Caco-2 (cell line): ENCODE measurements at regions not wholly inside any gene's neighbourhood (a gene's known extent, or its start where the extent isn't known, plus 50 kb on each side); places are given as distances from the start of the nearest gene placed in this dataset.

Source experiments
- BruUV-seq: library from RNA; stranded (reverse); fragments of 400-500 nt; replicated peaks from 2 replicates; lab custom pipeline; 2021; lab: Mats Ljungman, UMichigan
- CTCF ChIA-PET: fragments of 300-600 bp; sonication (Branson Sonifier 250); formaldehyde crosslinking; loops from one replicate; lab custom pipeline; 2022; ENCODE audit warnings: antibody characterized with exemption; lab: Charles Lee
- POLR2A ChIA-PET: fragments of 300-600 bp; sonication (Branson Sonifier 250); formaldehyde crosslinking; loops from one replicate; lab custom pipeline; 2022; ENCODE audit warnings: antibody characterized with exemption; lab: Charles Lee
- DNase-seq, 2 experiments: peaks; one replicate each; pipeline versions ENCODE4 v3.0.0 to v3.0.0-alpha.2; 2020 to 2022
- H3K27me3 ChIP-seq: replicated peaks from 2 replicates; pipeline ENCODE4 v1.6.0; 2011; ENCODE audit warnings: low read length; ENCODE audit not compliant: control insufficient read depth, insufficient read depth
- H3K36me3 ChIP-seq: 2 replicates; pipeline ENCODE4 v1.5.1; 2011; ENCODE audit warnings: low read length; ENCODE audit not compliant: control insufficient read depth, insufficient read depth
- H3K4me1 ChIP-seq: fragments of 250-450 bp; sonication (Bioruptor Pico); 2 replicates; pipeline ENCODE4 v1.5.1; 2020; ENCODE audit warnings: mild to moderate bottlenecking
- H3K4me3 ChIP-seq: 2 replicates; pipeline ENCODE4 v1.5.1; 2011; ENCODE audit warnings: low read depth, mild to moderate bottlenecking, control low read depth, low read length
- H3K9me3 ChIP-seq: fragments of 250-450 bp; sonication (Bioruptor Pico); 2 replicates; pipeline ENCODE4 v1.5.1; 2020; ENCODE audit warnings: mild to moderate bottlenecking, moderate library complexity
- H3K27ac Mint-ChIP-seq: one replicate; pipeline ENCODE4 v1.8.0; 2022; ENCODE audit warnings: mixed read lengths; ENCODE audit not compliant: unreplicated experiment
- H3K27me3 Mint-ChIP-seq: one replicate; pipeline ENCODE4 v1.8.0; 2022; ENCODE audit warnings: mixed read lengths; ENCODE audit not compliant: insufficient read depth, unreplicated experiment
- H3K36me3 Mint-ChIP-seq: one replicate; pipeline ENCODE4 v1.8.0; 2022; ENCODE audit warnings: mild to moderate bottlenecking, mixed read lengths; ENCODE audit not compliant: insufficient read depth, unreplicated experiment
- H3K4me1 Mint-ChIP-seq: one replicate; pipeline ENCODE4 v1.8.0; 2022; ENCODE audit warnings: low read depth, mixed read lengths; ENCODE audit not compliant: unreplicated experiment
- H3K4me3 Mint-ChIP-seq: one replicate; pipeline ENCODE4 v1.8.0; 2022; ENCODE audit warnings: mild to moderate bottlenecking, moderate library complexity, mixed read lengths; ENCODE audit not compliant: unreplicated experiment
- H3K9me3 Mint-ChIP-seq: one replicate; pipeline ENCODE4 v1.8.0; 2022; ENCODE audit warnings: mixed read lengths; ENCODE audit not compliant: unreplicated experiment
- CTCF ChIP-seq, 2 experiments: fragments of 200-600 bp in 1 of 2; IDR thresholded peaks; 1 replicate in 1 of 2; 2 replicates in 1 of 2; pipeline versions ENCODE4 v1.5.1 to v1.8.0; 2011 to 2022; ENCODE audit warnings: antibody characterized with exemption in 1 of 2, control low read depth in 1 of 2, inconsistent platforms in 1 of 2, low read depth in 1 of 2, low read length in 1 of 2, mild to moderate bottlenecking in 1 of 2, moderate library complexity in 1 of 2; ENCODE audit not compliant: insufficient read depth in 1 of 2, severe bottlenecking in 1 of 2, unreplicated experiment in 1 of 2
- intact Hi-C: fragments of 100-400 bp; cut with micrococcal nuclease; formaldehyde crosslinking; loops from one replicate; pipeline ENCODE4 v1.10.0; 2022; ENCODE audit not compliant: unreplicated experiment

- POLR2A ChIA-PET, result no interaction called here
- no peaks in the 10 kb centered on the region for H3K9me3 Mint-ChIP-seq
- intact Hi-C loops, result no loop called here
- Histone ChIP-seq H3K4me3 (no peak overlapping the region), H3K4me1 (no peaks in the 10 kb centered on the region), H3K36me3 (no peaks in the 10 kb centered on the region), H3K9me3 (no peaks in the 10 kb centered on the region), H3K27me3 (no peaks in the 10 kb centered on the region)
- no peak overlapping the region for H3K27ac Mint-ChIP-seq
- BruUV-seq, result no TSS peak
- H3K36me3 Mint-ChIP-seq, result no peaks in the 10 kb centered on the region
- no peaks in the 10 kb centered on the region for H3K4me1 Mint-ChIP-seq
- no peak for DNase-seq
- no peak for TF ChIP-seq CTCF (IDR thresholded peaks at IDR 0.05; ENCODE audit: insufficient read depth in 1 of 2, low read depth in 1 of 2, low read length in 1 of 2, severe bottlenecking in 1 of 2, unreplicated experiment in 1 of 2)
- CTCF ChIA-PET, result no interaction called here
- peaks cover 4% of the 10 kb centered on the region for H3K27me3 Mint-ChIP-seq
- H3K4me3 Mint-ChIP-seq, result no peak overlapping the region
Measured at GRCh38 chr5:1959725-1960581, 77.2 kb upstream of the IRX4 start.

DNA sequence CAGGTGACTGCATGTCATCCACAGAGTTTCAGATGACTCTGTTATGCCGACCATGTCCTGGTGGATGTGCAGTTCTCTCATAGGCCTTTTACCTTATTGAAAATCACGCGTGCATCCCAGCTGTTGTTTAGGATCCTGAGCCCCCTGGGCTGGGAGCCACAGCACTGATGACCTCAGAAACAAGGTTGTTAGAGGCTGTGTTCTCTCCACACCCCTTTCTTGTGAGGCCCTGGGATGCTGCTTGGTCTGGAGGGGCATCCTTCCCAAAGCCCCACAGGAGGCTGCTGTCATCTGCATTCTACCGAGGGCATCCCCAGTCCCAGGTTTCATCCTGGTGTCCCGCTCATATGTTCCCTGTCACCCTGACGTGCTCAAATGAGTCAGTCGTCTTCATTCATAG, 76.5 kb upstream of the IRX4 start:
- POLR2A ChIA-PET, result no interaction called here
- BruUV-seq, result no TSS peak
- no peaks in the 10 kb centered on the region for H3K9me3 Mint-ChIP-seq

More for the DNA sequence above, 76.5 kb upstream of the IRX4 start:
- Mint-ChIP-seq H3K36me3 (no peaks in the 10 kb centered on the region), H3K27ac (no peak overlapping the region), H3K4me1 (no peaks in the 10 kb centered on the region), H3K4me3 (no peak overlapping the region), H3K27me3 (peaks cover 4% of the 10 kb centered on the region)
- H3K36me3 ChIP-seq, result no peaks in the 10 kb centered on the region
- TF ChIP-seq CTCF (IDR thresholded peaks at IDR 0.05; ENCODE audit: insufficient read depth in 1 of 2, low read depth in 1 of 2, low read length in 1 of 2, severe bottlenecking in 1 of 2, unreplicated experiment in 1 of 2), result no peak
- intact Hi-C loops, result no loop called here
- no peaks in the 10 kb centered on the region for H3K4me1 ChIP-seq
- H3K4me3 ChIP-seq, result no peak overlapping the region
- no peaks in the 10 kb centered on the region for H3K27me3 ChIP-seq
- CTCF ChIA-PET, result no interaction called here
- no peaks in the 10 kb centered on the region for H3K9me3 ChIP-seq
- no peak for DNase-seq
